HEK293T (cell line): ENCODE measurements at regions not wholly inside any gene's neighbourhood (a gene's known extent, or its start where the extent isn't known, plus 50 kb on each side); places are given as distances from the start of the nearest gene placed in this dataset.

Experiments
- BHLHE40 ChIP-seq: fragments of 450-650 bp; IDR thresholded peaks from 2 replicates; pipeline ENCODE4 v1.6.1; 2016; ENCODE audit warnings: mild to moderate bottlenecking, moderate library complexity, borderline replicate concordance
- CTBP1 ChIP-seq: fragments of 450-650 bp; IDR thresholded peaks from 2 replicates; pipeline ENCODE4 v1.6.1; 2016; ENCODE audit warnings: borderline replicate concordance
- ELF4 ChIP-seq: fragments of 450-650 bp; IDR thresholded peaks from 2 replicates; pipeline ENCODE4 v1.6.1; 2017; ENCODE audit warnings: antibody characterized with exemption
- FOXA1 ChIP-seq: fragments of 450-650 bp; IDR thresholded peaks from 2 replicates; pipeline ENCODE4 v1.6.1; 2016; ENCODE audit warnings: mild to moderate bottlenecking
- FOXK2 ChIP-seq: fragments of 450-650 bp; IDR thresholded peaks from 2 replicates; pipeline ENCODE4 v1.6.1; 2016; ENCODE audit warnings: mild to moderate bottlenecking
- HDGF ChIP-seq: fragments of 450-650 bp; IDR thresholded peaks from 2 replicates; pipeline ENCODE4 v1.6.1; 2017; ENCODE audit warnings: antibody characterized with exemption, borderline replicate concordance
- L3MBTL2 ChIP-seq: fragments of 450-650 bp; conservative IDR thresholded peaks from 2 replicates; pipeline ENCODE4 v1.6.1; 2016; ENCODE audit warnings: mild to moderate bottlenecking
- NFRKB ChIP-seq: fragments of 450-650 bp; IDR thresholded peaks from 2 replicates; pipeline ENCODE4 v1.6.1; 2016; ENCODE audit warnings: mild to moderate bottlenecking, moderate library complexity
- PKNOX1 ChIP-seq: fragments of 450-650 bp; IDR thresholded peaks from 2 replicates; pipeline ENCODE4 v1.6.1; 2016
- SP1 ChIP-seq: fragments of 450-650 bp; IDR thresholded peaks from 2 replicates; pipeline ENCODE4 v1.6.1; 2017
- SUZ12 ChIP-seq: fragments of 450-650 bp; IDR thresholded peaks from 2 replicates; pipeline ENCODE4 v1.6.1; 2016; ENCODE audit warnings: mild to moderate bottlenecking
- TARDBP ChIP-seq: fragments of 450-650 bp; IDR thresholded peaks from 2 replicates; pipeline ENCODE4 v1.6.1; 2016
- ZNF384 ChIP-seq: fragments of 450-650 bp; IDR thresholded peaks from 2 replicates; pipeline ENCODE4 v1.6.1; 2016

GRCh38 chr16:63981639-63982038, 1140.2 kb downstream of the CDH11 start:
- TF ChIP-seq BHLHE40 = no peak
- no peak for TF ChIP-seq SUZ12
- TF ChIP-seq ZNF384 = no peak
- no peak for TF ChIP-seq NFRKB
- TF ChIP-seq FOXK2 = no peak
- TF ChIP-seq SP1 = no peak
- TF ChIP-seq TARDBP = no peak
- TF ChIP-seq HDGF = no peak
- TF ChIP-seq L3MBTL2 = no peak
- TF ChIP-seq ELF4 = no peak
- TF ChIP-seq FOXA1 = no peak
- TF ChIP-seq PKNOX1 = no peak
- TF ChIP-seq CTBP1 = no peak
